Nephron progenitor cell (in vitro differentiated cells): ENCODE measurements at regions not wholly inside any gene's neighbourhood (a gene's known extent, or its start where the extent isn't known, plus 50 kb on each side); places are given as distances from the start of the nearest gene placed in this dataset.

Experiments
- DNase-seq: peaks from one replicate; pipeline ENCODE4 v3.0.0; 2021
- H3K27ac Mint-ChIP-seq: 2 replicates; pipeline ENCODE4 v1.8.0; 2021; ENCODE audit warnings: mild to moderate bottlenecking, moderate library complexity, mixed read lengths
- H3K27me3 Mint-ChIP-seq: 2 replicates; pipeline ENCODE4 v1.8.0; 2021; ENCODE audit warnings: mild to moderate bottlenecking, low read depth, mixed read lengths; ENCODE audit not compliant: poor library complexity
- H3K36me3 Mint-ChIP-seq: 2 replicates; pipeline ENCODE4 v1.8.0; 2021; ENCODE audit warnings: low read depth, mixed read lengths
- H3K4me1 Mint-ChIP-seq: 2 replicates; pipeline ENCODE4 v1.8.0; 2021; ENCODE audit warnings: mixed read lengths
- H3K4me3 Mint-ChIP-seq: 2 replicates; pipeline ENCODE4 v1.8.0; 2021; ENCODE audit warnings: mild to moderate bottlenecking, moderate library complexity, mixed read lengths
- H3K9me3 Mint-ChIP-seq: 2 replicates; pipeline ENCODE4 v1.8.0; 2021; ENCODE audit warnings: mild to moderate bottlenecking, moderate library complexity, mixed read lengths
- TF ChIP-seq, protein P1 (sequence below): fragments of 200-600 bp; sonication (generic); IDR thresholded peaks from 2 replicates; pipeline ENCODE4 v1.5.0; 2021; ENCODE audit warnings: antibody characterized with exemption

DNA sequence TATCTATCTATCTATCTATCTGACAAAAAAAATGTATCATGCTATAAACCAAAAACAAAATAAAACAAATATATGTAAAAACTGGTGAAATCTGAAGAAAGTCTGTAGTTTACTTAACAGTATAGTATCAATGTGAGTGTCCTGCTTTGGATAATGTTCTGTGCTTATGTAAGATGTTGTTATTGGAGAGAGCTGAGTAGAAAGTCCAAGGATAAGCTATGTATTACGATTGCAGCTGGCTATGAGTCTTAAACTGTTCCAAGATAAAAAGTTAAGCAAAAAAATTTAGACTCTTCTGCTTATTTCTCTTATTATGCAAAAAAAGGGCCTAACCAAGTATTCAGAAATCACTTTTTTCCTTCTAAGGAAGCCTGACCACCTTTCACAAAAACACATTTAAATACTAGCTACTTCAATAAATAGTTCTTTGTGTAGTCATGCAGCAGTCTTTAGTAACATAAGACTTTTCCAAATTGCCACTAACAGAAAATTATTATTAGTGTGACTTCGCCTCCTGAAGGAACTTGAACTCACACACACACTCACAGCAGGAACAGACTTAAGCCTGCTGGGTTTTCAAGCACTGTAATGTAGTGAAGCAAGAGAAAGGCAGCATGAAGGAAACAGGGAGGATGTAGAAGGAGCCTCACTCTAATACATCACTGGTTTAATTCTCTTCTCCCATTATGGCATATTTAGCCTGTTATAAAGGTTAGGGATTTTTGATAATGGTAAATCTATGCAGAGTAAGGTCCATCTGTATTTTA, 265.8 kb upstream of the GJE1 start:
- Mint-ChIP-seq H3K4me3 (no peak overlapping the region), H3K36me3 (no peaks in the 10 kb centered on the region), H3K27me3 (peaks cover 8% of the 10 kb centered on the region), H3K27ac (no peak overlapping the region), H3K4me1 (no peaks in the 10 kb centered on the region), H3K9me3 (no peaks in the 10 kb centered on the region)
- DNase-seq: no peak
- TF ChIP-seq, protein P1, sequence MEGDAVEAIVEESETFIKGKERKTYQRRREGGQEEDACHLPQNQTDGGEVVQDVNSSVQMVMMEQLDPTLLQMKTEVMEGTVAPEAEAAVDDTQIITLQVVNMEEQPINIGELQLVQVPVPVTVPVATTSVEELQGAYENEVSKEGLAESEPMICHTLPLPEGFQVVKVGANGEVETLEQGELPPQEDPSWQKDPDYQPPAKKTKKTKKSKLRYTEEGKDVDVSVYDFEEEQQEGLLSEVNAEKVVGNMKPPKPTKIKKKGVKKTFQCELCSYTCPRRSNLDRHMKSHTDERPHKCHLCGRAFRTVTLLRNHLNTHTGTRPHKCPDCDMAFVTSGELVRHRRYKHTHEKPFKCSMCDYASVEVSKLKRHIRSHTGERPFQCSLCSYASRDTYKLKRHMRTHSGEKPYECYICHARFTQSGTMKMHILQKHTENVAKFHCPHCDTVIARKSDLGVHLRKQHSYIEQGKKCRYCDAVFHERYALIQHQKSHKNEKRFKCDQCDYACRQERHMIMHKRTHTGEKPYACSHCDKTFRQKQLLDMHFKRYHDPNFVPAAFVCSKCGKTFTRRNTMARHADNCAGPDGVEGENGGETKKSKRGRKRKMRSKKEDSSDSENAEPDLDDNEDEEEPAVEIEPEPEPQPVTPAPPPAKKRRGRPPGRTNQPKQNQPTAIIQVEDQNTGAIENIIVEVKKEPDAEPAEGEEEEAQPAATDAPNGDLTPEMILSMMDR: no peak

DNA sequence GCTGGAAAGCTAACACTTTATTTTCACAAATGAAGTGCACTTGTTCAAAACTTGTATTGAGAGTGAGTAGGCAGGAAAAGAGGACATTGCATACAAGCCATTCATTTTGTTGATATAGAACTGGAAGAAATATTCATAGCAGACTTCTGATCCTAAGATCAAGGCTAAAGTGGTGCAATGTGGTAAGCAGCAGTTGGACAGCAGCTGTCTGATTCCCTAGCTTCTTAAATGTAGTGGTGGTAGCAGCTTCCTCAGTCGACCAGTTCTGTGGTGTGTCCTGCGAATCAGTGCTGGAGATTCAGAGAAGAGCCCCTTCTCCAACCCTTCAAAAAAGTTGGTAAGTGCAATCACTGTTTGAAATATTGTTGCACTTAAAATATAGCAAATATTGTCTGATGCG, 281.7 kb upstream of the GJE1 start:
- H3K4me3 Mint-ChIP-seq: no peak overlapping the region
- no peak overlapping the region for H3K27ac Mint-ChIP-seq
- no peaks in the 10 kb centered on the region for H3K4me1 Mint-ChIP-seq
- TF ChIP-seq, protein P1: no peak
- H3K9me3 Mint-ChIP-seq: no peaks in the 10 kb centered on the region
- no peak for DNase-seq
- peaks cover 3% of the 10 kb centered on the region for H3K27me3 Mint-ChIP-seq
- no peaks in the 10 kb centered on the region for H3K36me3 Mint-ChIP-seq

DNA sequence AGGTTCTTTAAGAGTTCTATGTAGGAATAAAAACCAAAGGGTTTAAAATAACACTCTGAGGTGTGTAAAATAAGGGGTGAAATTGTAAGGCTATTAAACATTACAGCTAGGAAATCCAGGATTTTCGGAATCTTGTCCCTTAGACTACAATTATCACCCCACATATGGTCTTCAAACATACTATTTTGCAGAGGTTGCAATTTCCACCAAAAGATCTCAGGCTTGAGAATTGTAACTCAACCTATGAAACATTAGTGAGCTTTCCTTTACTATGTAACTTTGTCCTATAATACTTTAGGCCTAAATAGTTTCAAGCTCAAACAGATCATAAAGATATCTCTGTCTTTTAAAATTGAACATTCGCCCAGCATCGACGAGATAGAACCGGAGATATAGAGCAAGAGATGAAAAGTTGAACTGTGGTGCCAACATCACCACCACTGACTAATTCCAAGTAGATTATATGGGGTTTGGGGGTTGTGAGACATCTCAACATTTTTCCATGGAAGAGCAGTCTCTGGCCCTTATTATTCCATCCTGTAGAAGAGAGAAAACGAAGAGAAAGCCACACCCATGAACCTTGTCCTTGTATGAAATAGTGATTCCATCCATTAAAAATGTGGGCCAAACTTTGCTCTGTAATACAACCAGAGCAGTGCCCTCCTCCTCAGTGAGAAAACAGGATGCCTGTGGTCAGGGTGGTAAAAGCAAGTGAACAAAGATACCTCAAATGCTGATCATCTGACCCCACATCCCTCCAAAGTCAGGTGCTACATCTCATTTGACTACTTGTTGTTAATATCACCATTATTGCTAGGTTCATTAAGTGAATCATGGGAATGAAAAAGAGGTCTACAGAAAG, 284.5 kb upstream of the GJE1 start:
- H3K4me1 Mint-ChIP-seq: no peaks in the 10 kb centered on the region
- TF ChIP-seq, protein P1: no peak
- H3K9me3 Mint-ChIP-seq: no peaks in the 10 kb centered on the region
- H3K27ac Mint-ChIP-seq: no peak overlapping the region
- no peak overlapping the region for H3K4me3 Mint-ChIP-seq
- H3K36me3 Mint-ChIP-seq: no peaks in the 10 kb centered on the region
- DNase-seq: no peak
- H3K27me3 Mint-ChIP-seq: no peaks in the 10 kb centered on the region

DNA sequence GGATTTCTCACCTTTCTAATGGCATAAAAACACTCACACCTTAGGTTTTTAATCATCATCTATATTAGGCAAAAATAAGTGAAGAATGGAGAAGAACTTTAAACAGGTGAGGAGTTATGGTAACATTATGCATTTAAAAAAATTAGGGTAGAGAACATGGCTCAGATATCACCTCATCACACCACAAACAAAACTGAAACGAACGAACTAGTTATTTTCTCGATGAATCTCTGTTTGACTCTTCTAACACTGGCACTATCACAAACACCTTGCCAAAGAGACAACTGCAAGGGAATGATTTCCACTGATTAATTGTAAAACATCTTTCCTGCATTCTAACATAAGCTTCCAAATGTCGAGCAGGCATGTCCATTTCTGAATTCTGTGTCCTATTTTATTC, 286.1 kb upstream of the GJE1 start:
- Mint-ChIP-seq H3K4me3 (no peak overlapping the region), H3K27ac (no peak overlapping the region), H3K9me3 (no peaks in the 10 kb centered on the region), H3K36me3 (no peaks in the 10 kb centered on the region), H3K27me3 (no peaks in the 10 kb centered on the region), H3K4me1 (no peaks in the 10 kb centered on the region)
- DNase-seq: no peak
- TF ChIP-seq, protein P1: no peak

DNA sequence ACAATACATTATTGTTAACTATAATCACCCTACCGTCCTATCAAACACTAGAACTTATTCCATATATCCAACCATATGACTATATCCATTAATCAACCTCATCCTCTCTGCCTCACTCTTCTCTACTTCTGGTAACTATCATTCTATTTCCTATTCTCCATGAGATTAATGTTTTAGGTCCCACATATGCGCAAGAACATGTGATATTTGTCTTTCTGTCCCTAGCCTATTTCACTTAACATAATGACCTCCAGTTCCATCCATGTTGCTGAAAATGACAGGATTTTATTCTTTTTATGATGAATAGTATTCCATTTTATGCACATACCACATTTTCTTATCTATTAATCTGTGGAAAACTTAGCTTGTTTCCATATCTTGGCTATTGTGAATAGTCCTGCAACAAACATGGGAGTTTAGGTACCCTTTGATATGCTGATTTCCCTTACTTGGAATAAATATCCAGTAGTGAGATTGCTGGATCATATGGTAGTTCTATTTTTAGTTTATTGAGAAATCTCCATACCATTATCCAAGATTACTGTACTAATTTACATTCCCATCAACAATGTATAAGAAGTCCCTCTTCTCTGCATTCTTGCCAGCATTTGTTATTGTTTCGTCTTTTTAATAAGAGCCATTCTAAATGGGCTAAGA, 289.4 kb upstream of the GJE1 start:
- Mint-ChIP-seq H3K9me3 (no peaks in the 10 kb centered on the region), H3K4me3 (no peak overlapping the region), H3K4me1 (no peaks in the 10 kb centered on the region), H3K27me3 (no peaks in the 10 kb centered on the region), H3K36me3 (no peaks in the 10 kb centered on the region), H3K27ac (no peak overlapping the region)
- TF ChIP-seq, protein P1: no peak
- DNase-seq: no peak
